Skeletal muscle satellite cell (primary cell): ENCODE measurements at regions not wholly inside any gene's neighbourhood (a gene's known extent, or its start where the extent isn't known, plus 50 kb on each side); places are given as distances from the start of the nearest gene placed in this dataset.
"Not testable (repeated sequence)": the region's sequence is repeated elsewhere in the genome, so short reads cannot be mapped to it uniquely, and the experiment has no call there.

Experiments
- H3K27me3 ChIP-seq: 2 replicates; pipeline ENCODE4 v1.7.0; 2013; ENCODE audit warnings: low read length; ENCODE audit not compliant: control insufficient read depth, insufficient read depth
- H3K36me3 ChIP-seq: 2 replicates; pipeline ENCODE4 v1.7.0; 2013; ENCODE audit warnings: mild to moderate bottlenecking, control low read depth, low read length; ENCODE audit not compliant: insufficient read depth
- H3K4me1 ChIP-seq: 2 replicates; pipeline ENCODE4 v1.7.0; 2013; ENCODE audit warnings: low read length; ENCODE audit not compliant: control insufficient read depth, insufficient read depth
- H3K4me2 ChIP-seq: 2 replicates; pipeline ENCODE4 v1.7.0; 2013; ENCODE audit warnings: mild to moderate bottlenecking, low read length
- H3K4me3 ChIP-seq: 2 replicates; pipeline ENCODE4 v1.7.0; 2013; ENCODE audit warnings: low read length
- H3K9ac ChIP-seq: 2 replicates; pipeline ENCODE4 v1.7.0; 2013; ENCODE audit warnings: mild to moderate bottlenecking, low read depth, low read length, moderate library complexity
- H3K9me3 ChIP-seq: replicated peaks from 2 replicates; pipeline ENCODE4 v1.7.0; 2013; ENCODE audit warnings: mild to moderate bottlenecking, control low read depth, low read length

GRCh38 chr5:32931438-32931837, 220.3 kb downstream of the NPR3 start:
- H3K4me2 ChIP-seq, H3K27me3 ChIP-seq, H3K4me1 ChIP-seq, H3K9me3 ChIP-seq, H3K4me3 ChIP-seq, H3K9ac ChIP-seq, H3K36me3 ChIP-seq: not testable (repeated sequence)

GRCh38 chr5:32932241-32932935, 221.3 kb downstream of the NPR3 start:
- no peaks in the 10 kb centered on the region for H3K27me3 ChIP-seq
- H3K9ac ChIP-seq = no peak overlapping the region
- no peak overlapping the region for H3K4me3 ChIP-seq
- peaks cover 6% of the 10 kb centered on the region for H3K4me1 ChIP-seq
- no peaks in the 10 kb centered on the region for H3K9me3 ChIP-seq
- no peak overlapping the region for H3K4me2 ChIP-seq
- H3K36me3 ChIP-seq = no peaks in the 10 kb centered on the region

- H3K27me3 ChIP-seq = no peaks in the 10 kb centered on the region
- H3K36me3 ChIP-seq = no peaks in the 10 kb centered on the region
- H3K4me3 ChIP-seq = no peak overlapping the region
- H3K9me3 ChIP-seq = no peaks in the 10 kb centered on the region
- no peak overlapping the region for H3K9ac ChIP-seq
- peaks cover 6% of the 10 kb centered on the region for H3K4me1 ChIP-seq
- H3K4me2 ChIP-seq = no peak overlapping the region
Measured at GRCh38 chr5:32933692-32934091, 222.6 kb downstream of the NPR3 start.

GRCh38 chr5:32934529-32934928, 223.4 kb downstream of the NPR3 start:
- H3K4me3 ChIP-seq = no peak overlapping the region
- peaks cover 6% of the 10 kb centered on the region for H3K4me1 ChIP-seq
- no peak overlapping the region for H3K4me2 ChIP-seq
- H3K36me3 ChIP-seq = no peaks in the 10 kb centered on the region
- no peaks in the 10 kb centered on the region for H3K9me3 ChIP-seq
- H3K9ac ChIP-seq = no peak overlapping the region
- no peaks in the 10 kb centered on the region for H3K27me3 ChIP-seq

GRCh38 chr5:32935283-32935682, 224.2 kb downstream of the NPR3 start:
- Histone ChIP-seq H3K9me3 (no peaks in the 10 kb centered on the region), H3K9ac (no peak overlapping the region), H3K4me2 (no peak overlapping the region), H3K36me3 (no peaks in the 10 kb centered on the region), H3K27me3 (no peaks in the 10 kb centered on the region), H3K4me1 (peaks cover 6% of the 10 kb centered on the region), H3K4me3 (no peak overlapping the region)

- H3K9ac ChIP-seq = no peak overlapping the region
- no peak overlapping the region for H3K4me3 ChIP-seq
- H3K27me3 ChIP-seq = no peaks in the 10 kb centered on the region
- H3K9me3 ChIP-seq = no peaks in the 10 kb centered on the region
- H3K4me2 ChIP-seq = no peak overlapping the region
- peaks cover 6% of the 10 kb centered on the region for H3K4me1 ChIP-seq
- H3K36me3 ChIP-seq = no peaks in the 10 kb centered on the region
Measured at GRCh38 chr5:32936329-32936728, 225.2 kb downstream of the NPR3 start.

- no peaks in the 10 kb centered on the region for H3K9me3 ChIP-seq
- H3K9ac ChIP-seq = no peak overlapping the region
- no peak overlapping the region for H3K4me2 ChIP-seq
- H3K4me1 ChIP-seq = no peaks in the 10 kb centered on the region
- no peaks in the 10 kb centered on the region for H3K36me3 ChIP-seq
- no peaks in the 10 kb centered on the region for H3K27me3 ChIP-seq
- H3K4me3 ChIP-seq = no peak overlapping the region
Measured at GRCh38 chr5:32942225-32942989, 231.3 kb downstream of the NPR3 start.

GRCh38 chr5:32949286-32949970, 238.3 kb downstream of the NPR3 start:
- Histone ChIP-seq H3K27me3 (no peaks in the 10 kb centered on the region), H3K4me1 (no peaks in the 10 kb centered on the region), H3K36me3 (no peaks in the 10 kb centered on the region), H3K4me2 (no peak overlapping the region), H3K9me3 (no peaks in the 10 kb centered on the region), H3K4me3 (no peak overlapping the region), H3K9ac (no peak overlapping the region)

GRCh38 chr5:32951003-32951402, 239.9 kb downstream of the NPR3 start:
- no peaks in the 10 kb centered on the region for H3K36me3 ChIP-seq
- H3K9me3 ChIP-seq = no peaks in the 10 kb centered on the region
- no peak overlapping the region for H3K4me3 ChIP-seq
- H3K4me1 ChIP-seq = no peaks in the 10 kb centered on the region
- no peak overlapping the region for H3K9ac ChIP-seq
- no peaks in the 10 kb centered on the region for H3K27me3 ChIP-seq
- H3K4me2 ChIP-seq = no peak overlapping the region

GRCh38 chr5:32951878-32952277, 240.8 kb downstream of the NPR3 start:
- H3K4me1 ChIP-seq = no peaks in the 10 kb centered on the region
- no peaks in the 10 kb centered on the region for H3K36me3 ChIP-seq
- H3K27me3 ChIP-seq = no peaks in the 10 kb centered on the region
- H3K9ac ChIP-seq = no peak overlapping the region
- H3K4me3 ChIP-seq = no peak overlapping the region
- H3K4me2 ChIP-seq = no peak overlapping the region
- no peaks in the 10 kb centered on the region for H3K9me3 ChIP-seq

- not testable (repeated sequence) for H3K9me3 ChIP-seq, H3K36me3 ChIP-seq, H3K9ac ChIP-seq, H3K4me2 ChIP-seq, H3K4me3 ChIP-seq, H3K4me1 ChIP-seq, H3K27me3 ChIP-seq
Measured at GRCh38 chr5:32952421-32952820, 241.3 kb downstream of the NPR3 start.
